Mesendoderm (in vitro differentiated cells): ENCODE measurements at regions not wholly inside any gene's neighbourhood (a gene's known extent, or its start where the extent isn't known, plus 50 kb on each side); places are given as distances from the start of the nearest gene placed in this dataset.

Experiments
- DNase-seq: peaks from one replicate; pipeline ENCODE4 v3.0.0; 2013
- H2AK5ac ChIP-seq: 2 replicates; pipeline ENCODE4 v1.6.1; 2013; ENCODE audit warnings: low read length, inconsistent platforms
- H2BK120ac ChIP-seq: 2 replicates; pipeline ENCODE4 v1.6.1; 2013; ENCODE audit warnings: low read depth, mild to moderate bottlenecking, low read length, moderate library complexity, mixed read lengths
- H2BK15ac ChIP-seq: replicated peaks from 2 replicates; pipeline ENCODE4 v1.6.1; 2013; ENCODE audit warnings: low read depth, mild to moderate bottlenecking, moderate library complexity
- H2BK5ac ChIP-seq: 2 replicates; pipeline ENCODE4 v1.6.1; 2013; ENCODE audit warnings: low read length, inconsistent platforms
- H3K18ac ChIP-seq: 2 replicates; pipeline ENCODE4 v1.6.1; 2013; ENCODE audit warnings: mild to moderate bottlenecking, low read length, mixed read lengths
- H3K23ac ChIP-seq: one replicate; pipeline ENCODE4 v1.6.1; 2013; ENCODE audit warnings: low read length
- H3K27ac ChIP-seq: 2 replicates; pipeline ENCODE4 v1.5.1; 2013; ENCODE audit warnings: low read depth, mild to moderate bottlenecking, inconsistent platforms, low read length, moderate library complexity
- H3K27me3 ChIP-seq: 2 replicates; pipeline ENCODE4 v1.6.1; 2013; ENCODE audit warnings: low read length, control low read depth, mild to moderate bottlenecking, inconsistent platforms; ENCODE audit not compliant: insufficient read depth, poor library complexity
- H3K36me3 ChIP-seq: 2 replicates; pipeline ENCODE4 v1.6.1; 2013; ENCODE audit warnings: low read length, inconsistent platforms; ENCODE audit not compliant: control insufficient read depth, insufficient read depth
- H3K4ac ChIP-seq: one replicate; pipeline ENCODE4 v1.6.1; 2013; ENCODE audit warnings: low read depth, mild to moderate bottlenecking, low read length, moderate library complexity
- H3K4me1 ChIP-seq: 2 replicates; pipeline ENCODE4 v1.6.1; 2013; ENCODE audit warnings: low read depth, low read length, inconsistent platforms; ENCODE audit not compliant: control insufficient read depth
- H3K4me2 ChIP-seq: 2 replicates; pipeline ENCODE4 v1.6.1; 2013; ENCODE audit warnings: low read length
- H3K4me3 ChIP-seq: 2 replicates; pipeline ENCODE4 v1.5.1; 2013; ENCODE audit warnings: mild to moderate bottlenecking, low read length
- H3K56ac ChIP-seq: one replicate; pipeline ENCODE4 v1.6.1; 2013; ENCODE audit warnings: low read length
- H3K79me1 ChIP-seq: 2 replicates; pipeline ENCODE4 v1.6.1; 2013; ENCODE audit warnings: low read length, inconsistent platforms
- H3K79me2 ChIP-seq: 2 replicates; pipeline ENCODE4 v1.6.1; 2013; ENCODE audit warnings: mild to moderate bottlenecking, low read length; ENCODE audit not compliant: control insufficient read depth, insufficient read depth
- H3K9ac ChIP-seq: 2 replicates; pipeline ENCODE4 v1.6.1; 2013; ENCODE audit warnings: low read length, inconsistent platforms
- H4K5ac ChIP-seq: one replicate; pipeline ENCODE4 v1.6.1; 2013; ENCODE audit warnings: low read length
- H4K8ac ChIP-seq: one replicate; pipeline ENCODE4 v1.6.1; 2013; ENCODE audit warnings: low read depth, mild to moderate bottlenecking, control low read depth, low read length, moderate library complexity
- WGBS: extraction: QIAGEN DNeasy Blood & Tissue Kit; methylation state at CpG from one replicate; pipeline ENCODE4 v1.1.7; 2013; ENCODE audit warnings: low lambda C conversion rate, missing lambda C conversion rate; ENCODE audit not compliant: insufficient coverage; ENCODE audit errors: extremely low coverage; 5-methylcytosine and 5-hydroxymethylcytosine counted together

DNA sequence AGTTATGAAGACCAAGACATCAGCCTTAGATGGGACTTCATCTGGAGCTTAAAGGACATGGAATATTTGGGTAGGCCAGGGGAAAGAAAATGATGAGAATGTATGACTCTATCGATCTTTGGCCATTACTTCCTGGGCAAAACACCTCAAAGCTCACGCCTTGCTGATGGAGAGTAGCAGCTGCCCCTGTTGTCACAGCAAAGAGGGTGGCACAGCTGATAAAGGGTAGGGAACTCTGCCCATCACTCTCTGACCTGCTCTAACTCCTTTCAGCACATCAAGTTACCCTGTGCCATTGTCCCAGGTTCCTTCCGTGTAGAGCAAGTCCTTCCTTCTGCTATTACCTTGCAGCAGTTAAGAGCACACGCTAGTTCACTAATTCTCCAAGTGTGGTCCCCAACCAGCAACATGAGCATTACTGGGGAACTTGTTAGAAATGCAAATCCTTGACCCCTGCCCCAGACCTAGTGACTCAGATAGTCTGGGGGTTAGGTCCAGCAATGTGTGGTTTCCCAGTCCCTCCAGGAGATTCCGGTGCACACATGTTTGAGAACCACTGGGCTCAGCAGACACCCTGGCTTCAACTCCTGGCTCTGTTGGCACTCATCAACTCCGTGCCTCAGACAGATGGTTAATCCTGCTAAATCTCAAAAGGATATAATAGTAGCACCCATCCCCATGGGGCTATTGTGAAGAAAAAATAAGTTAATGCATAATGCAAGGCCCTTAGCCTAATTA, 93.7 kb upstream of the EEA1 start:
- WGBS, result no CpG with 5 or more reads among the region's 6 CpGs
- Histone ChIP-seq H3K27ac (peak overlapping the region; percentile 2), H2BK5ac (peak overlapping the region; percentile 16)

DNA sequence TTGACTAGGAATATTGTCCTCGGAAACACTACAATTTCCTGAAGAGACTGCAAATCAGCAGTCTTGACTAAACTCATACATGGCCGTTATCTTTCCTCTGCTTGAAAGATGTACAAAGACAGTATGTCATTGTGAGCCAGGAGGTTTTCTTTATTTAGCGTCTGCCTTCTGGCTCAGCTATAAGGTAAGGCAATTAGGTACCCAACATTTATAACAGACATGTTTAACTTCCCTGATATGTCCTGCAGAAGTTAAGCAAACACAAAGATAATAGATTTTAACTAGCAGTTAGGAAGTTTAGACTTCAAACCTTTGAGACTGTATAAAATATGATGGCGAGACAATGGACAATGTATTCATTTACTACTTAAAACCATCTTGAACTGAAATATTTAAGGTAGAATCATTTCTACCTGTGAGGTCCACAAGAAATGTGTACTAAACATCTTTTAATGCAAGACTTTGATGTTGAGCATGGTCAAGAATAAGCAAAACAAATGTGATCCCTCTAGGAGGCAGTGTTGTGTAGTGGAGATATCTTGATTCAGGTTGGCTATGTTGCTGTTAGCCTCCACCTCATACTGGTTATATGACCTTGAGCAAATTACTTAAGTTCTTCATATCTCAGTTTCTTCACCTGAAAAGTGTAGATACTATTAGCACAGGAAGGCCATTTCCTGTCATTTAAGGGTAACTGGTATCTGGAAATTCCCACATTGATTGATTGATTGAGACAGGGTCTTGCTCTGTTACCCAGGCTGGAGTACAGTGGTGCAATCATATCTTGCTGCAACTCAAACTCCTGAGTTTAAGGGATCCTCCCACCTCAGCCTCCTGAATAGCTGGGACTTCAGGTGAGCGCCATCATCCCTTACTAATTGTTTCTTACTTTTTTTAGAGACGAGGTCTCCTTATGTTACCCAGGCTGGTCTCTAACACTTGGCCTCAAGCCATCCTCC, 96.3 kb upstream of the EEA1 start:
- Histone ChIP-seq H3K79me2 (no peaks in the 10 kb centered on the region), H2AK5ac (no peak overlapping the region), H4K8ac (no peak overlapping the region), H3K9ac (no peak overlapping the region), H3K4ac (no peak overlapping the region), H3K27ac (no peak overlapping the region), H2BK120ac (peak overlapping the region; percentile 24), H3K4me2 (no peak overlapping the region), H3K4me1 (peaks cover 11% of the 10 kb centered on the region), H4K5ac (no peak overlapping the region), H3K4me3 (no peak overlapping the region), H3K18ac (no peak overlapping the region), H2BK5ac (no peak overlapping the region), H3K79me1 (no peaks in the 10 kb centered on the region), H3K36me3 (no peaks in the 10 kb centered on the region), H3K56ac (no peak overlapping the region), H3K23ac (no peak overlapping the region), H3K27me3 (no peaks in the 10 kb centered on the region), H2BK15ac (no peak overlapping the region)
- no CpG with 5 or more reads among the region's 6 CpGs for WGBS
- DNase-seq, result peak; percentile 73

More for the DNA sequence above, 93.7 kb upstream of the EEA1 start:
- no peak overlapping the region for H3K9ac ChIP-seq
- DNase-seq, result peak; percentile 68
- H3K18ac ChIP-seq, result no peak overlapping the region
- no peak overlapping the region for H4K8ac ChIP-seq
- H3K4me3 ChIP-seq, result no peak overlapping the region
- H3K79me2 ChIP-seq, result no peaks in the 10 kb centered on the region
- peaks cover 18% of the 10 kb centered on the region for H3K4me1 ChIP-seq
- no peak overlapping the region for H3K23ac ChIP-seq
- H4K5ac ChIP-seq, result no peak overlapping the region
- no peak overlapping the region for H3K4ac ChIP-seq
- no peak overlapping the region for H2BK15ac ChIP-seq
- peak overlapping the region; percentile 37 for H3K56ac ChIP-seq
- no peak overlapping the region for H3K4me2 ChIP-seq
- no peaks in the 10 kb centered on the region for H3K36me3 ChIP-seq
- no peak overlapping the region for H2AK5ac ChIP-seq
- no peaks in the 10 kb centered on the region for H3K79me1 ChIP-seq
- no peaks in the 10 kb centered on the region for H3K27me3 ChIP-seq
- H2BK120ac ChIP-seq, result no peak overlapping the region

GRCh38 chr12:93027041-93027440, 97.9 kb upstream of the EEA1 start:
- Histone ChIP-seq H3K4ac (no peak overlapping the region), H3K27ac (no peak overlapping the region), H2BK5ac (no peak overlapping the region), H3K36me3 (no peaks in the 10 kb centered on the region), H3K27me3 (no peaks in the 10 kb centered on the region), H3K4me2 (no peak overlapping the region), H4K8ac (no peak overlapping the region), H3K79me2 (no peaks in the 10 kb centered on the region), H3K79me1 (no peaks in the 10 kb centered on the region), H4K5ac (no peak overlapping the region), H3K23ac (no peak overlapping the region), H2BK15ac (no peak overlapping the region), H3K18ac (peak overlapping the region; percentile 70), H3K4me3 (no peak overlapping the region), H3K56ac (no peak overlapping the region), H2AK5ac (no peak overlapping the region), H3K9ac (no peak overlapping the region), H2BK120ac (peak overlapping the region; percentile 73), H3K4me1 (peaks cover 6% of the 10 kb centered on the region)
- no peak for DNase-seq
- WGBS, result no CpG with 5 or more reads among the region's 2 CpGs

DNA sequence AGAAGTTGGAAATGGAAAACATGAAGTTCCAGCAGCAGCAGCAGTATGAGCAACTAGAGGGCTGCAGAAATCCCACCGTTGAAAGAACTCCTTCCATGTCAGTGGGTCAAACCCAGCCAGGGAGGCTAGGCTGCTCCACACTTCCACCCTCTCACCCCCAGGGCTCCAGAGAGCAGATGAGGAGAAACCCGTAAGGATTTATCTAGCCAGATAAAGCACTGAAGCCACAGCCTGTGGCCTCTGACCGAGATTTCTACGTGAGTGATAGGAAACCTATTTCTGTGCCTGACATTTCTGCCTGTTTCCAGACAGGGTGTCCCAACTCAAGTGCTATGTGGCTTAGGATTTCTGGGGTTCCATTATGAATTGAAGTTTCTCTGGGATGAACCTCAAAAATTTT, 100.0 kb upstream of the EEA1 start:
- Histone ChIP-seq H4K8ac (no peak overlapping the region), H2BK15ac (no peak overlapping the region), H3K27me3 (no peaks in the 10 kb centered on the region), H3K4me1 (no peaks in the 10 kb centered on the region), H2BK5ac (no peak overlapping the region), H3K4me3 (no peak overlapping the region), H2AK5ac (no peak overlapping the region), H3K4ac (peak overlapping the region; percentile 52), H3K36me3 (no peaks in the 10 kb centered on the region), H4K5ac (no peak overlapping the region), H3K4me2 (no peak overlapping the region), H3K56ac (no peak overlapping the region), H3K18ac (peak overlapping the region; percentile 12), H3K23ac (no peak overlapping the region), H2BK120ac (no peak overlapping the region), H3K9ac (no peak overlapping the region), H3K79me1 (no peaks in the 10 kb centered on the region), H3K27ac (no peak overlapping the region), H3K79me2 (no peaks in the 10 kb centered on the region)
- DNase-seq, result no peak
- WGBS, result no CpG with 5 or more reads among the region's 4 CpGs

DNA sequence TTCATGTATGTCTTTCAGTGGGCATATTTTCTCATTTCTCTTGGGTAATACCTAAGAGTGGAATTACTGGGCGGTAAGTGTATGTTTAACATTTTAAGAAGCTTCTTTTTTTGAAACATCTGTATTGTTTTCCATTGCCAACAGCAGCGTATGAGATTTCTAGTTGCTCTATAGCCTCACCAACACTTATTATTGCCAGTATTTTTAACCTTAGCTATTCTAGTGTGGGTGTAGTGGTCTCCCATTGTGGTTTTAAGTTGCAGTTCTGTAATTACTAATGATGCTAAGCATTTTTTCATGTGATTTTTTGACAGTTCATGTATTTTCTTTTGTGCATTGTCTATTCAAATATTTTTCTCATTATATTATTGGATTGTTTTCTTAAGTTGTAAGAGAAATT, 101.9 kb upstream of the EEA1 start:
- Histone ChIP-seq H4K8ac (no peak overlapping the region), H3K23ac (no peak overlapping the region), H3K56ac (no peak overlapping the region), H2BK120ac (no peak overlapping the region), H2BK5ac (no peak overlapping the region), H2BK15ac (no peak overlapping the region), H3K27me3 (no peaks in the 10 kb centered on the region), H3K36me3 (no peaks in the 10 kb centered on the region), H3K79me1 (no peaks in the 10 kb centered on the region), H3K9ac (no peak overlapping the region), H3K18ac (no peak overlapping the region), H2AK5ac (no peak overlapping the region), H3K4me2 (no peak overlapping the region), H3K27ac (no peak overlapping the region), H3K4me3 (no peak overlapping the region), H3K4me1 (no peaks in the 10 kb centered on the region), H3K4ac (no peak overlapping the region), H4K5ac (no peak overlapping the region), H3K79me2 (no peaks in the 10 kb centered on the region)
- WGBS, result no CpG with 5 or more reads among the region's 2 CpGs
- no peak for DNase-seq
